Endodermal cell (in vitro differentiated cells): ENCODE measurements at regions not wholly inside any gene's neighbourhood (a gene's known extent, or its start where the extent isn't known, plus 50 kb on each side); places are given as distances from the start of the nearest gene placed in this dataset.
A peak's percentile ranks its signal among the peaks of the same experiment; 100 is the strongest.

Experiments
- DNase-seq: peaks from one replicate; pipeline ENCODE4 v3.0.0-alpha.2; 2017
- H3K27ac ChIP-seq: 2 replicates; pipeline ENCODE4 v1.5.1; 2013; ENCODE audit warnings: mild to moderate bottlenecking, low read depth, low read length, moderate library complexity
- H3K27me3 ChIP-seq: 2 replicates; pipeline ENCODE4 v1.6.1; 2013; ENCODE audit warnings: mild to moderate bottlenecking, low read length, moderate library complexity; ENCODE audit not compliant: insufficient read depth, control insufficient read depth, poor library complexity, severe bottlenecking
- H3K36me3 ChIP-seq: 2 replicates; pipeline ENCODE4 v1.7.0; 2013; ENCODE audit warnings: mild to moderate bottlenecking, low read length, moderate library complexity; ENCODE audit not compliant: control insufficient read depth, insufficient read depth
- H3K4me1 ChIP-seq: one replicate; pipeline ENCODE4 v1.7.0; 2013; ENCODE audit warnings: low read length; ENCODE audit not compliant: control insufficient read depth, insufficient read depth
- H3K4me3 ChIP-seq: 2 replicates; pipeline ENCODE4 v1.5.1; 2013; ENCODE audit warnings: mild to moderate bottlenecking, low read length, moderate library complexity
- H3K9ac ChIP-seq: 2 replicates; pipeline ENCODE4 v1.6.1; 2013; ENCODE audit warnings: mild to moderate bottlenecking, low read length, moderate library complexity; ENCODE audit not compliant: poor library complexity, severe bottlenecking; ENCODE audit errors: extremely low read depth
- H3K9me3 ChIP-seq: 2 replicates; pipeline ENCODE4 v1.6.1; 2013; ENCODE audit warnings: mild to moderate bottlenecking, low read length, moderate library complexity; ENCODE audit not compliant: control insufficient read depth
- H3K27ac Mint-ChIP-seq: 2 replicates; pipeline ENCODE4 v1.8.0; 2020; ENCODE audit warnings: mixed read lengths
- H3K27me3 Mint-ChIP-seq: 2 replicates; pipeline ENCODE4 v1.8.0; 2021; ENCODE audit warnings: mild to moderate bottlenecking, mixed read lengths; ENCODE audit not compliant: insufficient read depth
- H3K36me3 Mint-ChIP-seq: 2 replicates; pipeline ENCODE4 v1.8.0; 2020; ENCODE audit warnings: low read depth, mixed read lengths
- H3K4me1 Mint-ChIP-seq: 2 replicates; pipeline ENCODE4 v1.8.0; 2020; ENCODE audit warnings: mixed read lengths
- H3K4me3 Mint-ChIP-seq: 2 replicates; pipeline ENCODE4 v1.8.0; 2020; ENCODE audit warnings: mild to moderate bottlenecking, moderate library complexity, mixed read lengths
- H3K9me3 Mint-ChIP-seq: 2 replicates; pipeline ENCODE4 v1.8.0; 2020; ENCODE audit warnings: mild to moderate bottlenecking, mixed read lengths
- CTCF ChIP-seq: fragments of 200-600 bp; sonication (generic); conservative IDR thresholded peaks from 2 replicates; pipeline ENCODE4 v1.5.0; 2021; ENCODE audit warnings: antibody characterized with exemption, mild to moderate bottlenecking
- WGBS, 2 experiments: methylation state at CpG; one replicate each; pipeline versions ENCODE4 v1.1.5 to v1.1.7; 2013; ENCODE audit warnings: missing lambda C conversion rate in 2 of 2, mixed read lengths in 1 of 2; ENCODE audit not compliant: insufficient coverage in 1 of 2, insufficient read length in 1 of 2; 5-methylcytosine and 5-hydroxymethylcytosine counted together

- Histone ChIP-seq H3K27me3 (no peaks in the 10 kb centered on the region), H3K4me3 (no peak overlapping the region), H3K4me1 (peaks cover 13% of the 10 kb centered on the region), H3K27ac (peak overlapping the region; percentile 48), H3K36me3 (no peaks in the 10 kb centered on the region), H3K9me3 (no peaks in the 10 kb centered on the region), H3K9ac (no peak overlapping the region)
- no peak for DNase-seq
- H3K27ac Mint-ChIP-seq: no peak overlapping the region
- peaks cover 22% of the 10 kb centered on the region for H3K4me1 Mint-ChIP-seq
- no peaks in the 10 kb centered on the region for H3K9me3 Mint-ChIP-seq
- no peak overlapping the region for H3K4me3 Mint-ChIP-seq
- TF ChIP-seq CTCF: no peak
- H3K36me3 Mint-ChIP-seq: no peaks in the 10 kb centered on the region
- whole genome bisulfite sequencing, 2 experiments: 86 to 88% methylated on average over 1 to 4 of the region's 4 CpGs
- H3K27me3 Mint-ChIP-seq: no peaks in the 10 kb centered on the region
These were observed 417.5 kb downstream of the LRIG3 start for GRCh38 chr12:58502841-58503240.

GRCh38 chr12:58503731-58504130, 416.6 kb downstream of the LRIG3 start:
- H3K36me3 ChIP-seq: no peaks in the 10 kb centered on the region
- Mint-ChIP-seq H3K9me3 (no peaks in the 10 kb centered on the region), H3K4me3 (no peak overlapping the region), H3K27ac (no peak overlapping the region), H3K36me3 (no peaks in the 10 kb centered on the region), H3K4me1 (peaks cover 22% of the 10 kb centered on the region), H3K27me3 (no peaks in the 10 kb centered on the region)
- no peak overlapping the region for H3K4me3 ChIP-seq
- no peak overlapping the region for H3K27ac ChIP-seq
- no peak for DNase-seq
- 85 to 100% methylated on average over 1 of the region's 2 CpGs for WGBS, 2 experiments
- no peak overlapping the region for H3K9ac ChIP-seq
- H3K4me1 ChIP-seq: peaks cover 13% of the 10 kb centered on the region
- no peaks in the 10 kb centered on the region for H3K27me3 ChIP-seq
- no peaks in the 10 kb centered on the region for H3K9me3 ChIP-seq
- no peak for TF ChIP-seq CTCF

- H3K27ac ChIP-seq: no peak overlapping the region
- H3K9ac ChIP-seq: no peak overlapping the region
- no peaks in the 10 kb centered on the region for H3K27me3 ChIP-seq
- no peak overlapping the region for H3K27ac Mint-ChIP-seq
- no peak for DNase-seq
- no peaks in the 10 kb centered on the region for H3K36me3 Mint-ChIP-seq
- H3K4me1 Mint-ChIP-seq: peaks cover 22% of the 10 kb centered on the region
- no peak overlapping the region for H3K4me3 Mint-ChIP-seq
- no peaks in the 10 kb centered on the region for H3K9me3 Mint-ChIP-seq
- no peaks in the 10 kb centered on the region for H3K9me3 ChIP-seq
- WGBS, 2 experiments: 85 to 89% methylated on average over 2 to 5 of the region's 5 CpGs
- H3K36me3 ChIP-seq: no peaks in the 10 kb centered on the region
- H3K4me3 ChIP-seq: no peak overlapping the region
- H3K27me3 Mint-ChIP-seq: no peaks in the 10 kb centered on the region
- H3K4me1 ChIP-seq: peaks cover 13% of the 10 kb centered on the region
- no peak for TF ChIP-seq CTCF
These were observed 416.0 kb downstream of the LRIG3 start for GRCh38 chr12:58504143-58504938.
